ENCODE measurements at regions not wholly inside any gene's neighbourhood (a gene's known extent, or its start where the extent isn't known, plus 50 kb on each side); places are given as distances from the start of the nearest gene placed in this dataset.

DNA sequence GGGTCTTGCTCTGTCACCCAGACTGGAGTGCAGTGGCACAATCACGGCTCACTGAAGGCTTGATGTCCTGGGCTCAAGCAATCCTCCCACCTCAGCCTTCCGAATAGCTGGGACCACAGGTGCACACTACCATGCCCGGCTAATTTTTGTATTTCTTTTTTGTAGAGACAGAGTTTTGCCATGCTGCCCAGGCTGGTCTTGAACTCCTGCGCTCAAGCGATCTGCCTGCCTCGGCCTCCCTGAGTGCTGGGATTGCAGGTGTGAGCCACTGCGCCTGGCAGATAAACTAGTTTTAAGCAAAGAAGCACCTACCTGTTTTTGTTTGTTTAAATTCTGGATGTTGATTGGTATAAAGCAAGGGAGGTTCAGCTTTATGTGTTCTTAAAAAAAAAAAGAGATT is 170.6 kb upstream of the GOLIM4 start:
- H3K79me2 ChIP-seq (ENCODE audit: insufficient read depth, low read length) = no peaks in the 10 kb centered on the region
- no peaks in the 10 kb centered on the region for H3K4me1 ChIP-seq (ENCODE audit: insufficient read depth, low read length, severe bottlenecking)
- no peaks in the 10 kb centered on the region for H3K9me3 ChIP-seq (ENCODE audit: low read length)
- H3K36me3 ChIP-seq (ENCODE audit: insufficient read depth, low read length) = no peaks in the 10 kb centered on the region
- H3K4me2 ChIP-seq (ENCODE audit: low read length) = no peak overlapping the region
- no peaks in the 10 kb centered on the region for H3K27me3 ChIP-seq (ENCODE audit: insufficient read depth, low read length)
- H2AFZ ChIP-seq (ENCODE audit: low read length) = no peak overlapping the region
- no peaks in the 10 kb centered on the region for H3F3A ChIP-seq (ENCODE audit: insufficient read depth, low read length)
- TF ChIP-seq, protein P1, sequence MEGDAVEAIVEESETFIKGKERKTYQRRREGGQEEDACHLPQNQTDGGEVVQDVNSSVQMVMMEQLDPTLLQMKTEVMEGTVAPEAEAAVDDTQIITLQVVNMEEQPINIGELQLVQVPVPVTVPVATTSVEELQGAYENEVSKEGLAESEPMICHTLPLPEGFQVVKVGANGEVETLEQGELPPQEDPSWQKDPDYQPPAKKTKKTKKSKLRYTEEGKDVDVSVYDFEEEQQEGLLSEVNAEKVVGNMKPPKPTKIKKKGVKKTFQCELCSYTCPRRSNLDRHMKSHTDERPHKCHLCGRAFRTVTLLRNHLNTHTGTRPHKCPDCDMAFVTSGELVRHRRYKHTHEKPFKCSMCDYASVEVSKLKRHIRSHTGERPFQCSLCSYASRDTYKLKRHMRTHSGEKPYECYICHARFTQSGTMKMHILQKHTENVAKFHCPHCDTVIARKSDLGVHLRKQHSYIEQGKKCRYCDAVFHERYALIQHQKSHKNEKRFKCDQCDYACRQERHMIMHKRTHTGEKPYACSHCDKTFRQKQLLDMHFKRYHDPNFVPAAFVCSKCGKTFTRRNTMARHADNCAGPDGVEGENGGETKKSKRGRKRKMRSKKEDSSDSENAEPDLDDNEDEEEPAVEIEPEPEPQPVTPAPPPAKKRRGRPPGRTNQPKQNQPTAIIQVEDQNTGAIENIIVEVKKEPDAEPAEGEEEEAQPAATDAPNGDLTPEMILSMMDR (IDR thresholded peaks at IDR 0.05; ENCODE audit: low read length) = no peak
- no peak overlapping the region for H3K27ac ChIP-seq (ENCODE audit: low read depth, low read length, poor library complexity, severe bottlenecking)
- no peaks in the 10 kb centered on the region for H4K20me1 ChIP-seq (ENCODE audit: insufficient read depth, low read length)
- no peaks in the 10 kb centered on the region for H3K9me2 ChIP-seq (ENCODE audit: low read depth, low read length)
- H3K4me3 ChIP-seq (ENCODE audit: low read depth, low read length, poor library complexity, severe bottlenecking) = no peak overlapping the region
- no peak overlapping the region for H3K9ac ChIP-seq (ENCODE audit: low read length)

DNA sequence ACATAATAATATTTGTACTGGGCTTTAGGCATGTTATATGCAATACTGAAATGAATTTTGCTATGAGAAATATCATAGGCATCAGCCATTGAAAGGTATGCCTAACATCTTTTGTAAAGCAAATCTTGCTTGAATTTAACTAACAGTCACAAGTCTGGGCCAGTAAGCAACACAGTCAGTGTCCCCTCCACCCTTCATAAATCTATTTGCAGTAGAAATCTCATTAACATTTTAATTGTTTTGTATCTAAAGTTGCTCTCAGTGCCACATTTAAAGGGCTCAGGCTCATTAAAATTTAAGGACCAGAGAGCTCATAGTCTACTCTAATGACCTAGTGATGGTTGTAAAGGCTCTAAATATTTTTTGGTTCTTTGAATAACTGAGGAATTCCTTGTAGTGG is 167.2 kb upstream of the GOLIM4 start:
- Histone ChIP-seq H3K4me2 (ENCODE audit: low read length) (no peak overlapping the region), H3K4me3 (ENCODE audit: low read depth, low read length, poor library complexity, severe bottlenecking) (no peak overlapping the region), H3K27ac (ENCODE audit: low read depth, low read length, poor library complexity, severe bottlenecking) (no peak overlapping the region), H2AFZ (ENCODE audit: low read length) (no peak overlapping the region), H3K9me3 (ENCODE audit: low read length) (no peaks in the 10 kb centered on the region), H3K4me1 (ENCODE audit: insufficient read depth, low read length, severe bottlenecking) (no peaks in the 10 kb centered on the region), H3K9me2 (ENCODE audit: low read depth, low read length) (no peaks in the 10 kb centered on the region), H3K27me3 (ENCODE audit: insufficient read depth, low read length) (no peaks in the 10 kb centered on the region), H3K79me2 (ENCODE audit: insufficient read depth, low read length) (no peaks in the 10 kb centered on the region), H3F3A (ENCODE audit: insufficient read depth, low read length) (no peaks in the 10 kb centered on the region), H3K36me3 (ENCODE audit: insufficient read depth, low read length) (no peaks in the 10 kb centered on the region), H4K20me1 (ENCODE audit: insufficient read depth, low read length) (no peaks in the 10 kb centered on the region), H3K9ac (ENCODE audit: low read length) (no peak overlapping the region)
- TF ChIP-seq, protein P1 (IDR thresholded peaks at IDR 0.05; ENCODE audit: low read length) = no peak
- no peak for TF ChIP-seq EZH2 (IDR thresholded peaks at IDR 0.05; ENCODE audit: borderline replicate concordance, low read length)

DNA sequence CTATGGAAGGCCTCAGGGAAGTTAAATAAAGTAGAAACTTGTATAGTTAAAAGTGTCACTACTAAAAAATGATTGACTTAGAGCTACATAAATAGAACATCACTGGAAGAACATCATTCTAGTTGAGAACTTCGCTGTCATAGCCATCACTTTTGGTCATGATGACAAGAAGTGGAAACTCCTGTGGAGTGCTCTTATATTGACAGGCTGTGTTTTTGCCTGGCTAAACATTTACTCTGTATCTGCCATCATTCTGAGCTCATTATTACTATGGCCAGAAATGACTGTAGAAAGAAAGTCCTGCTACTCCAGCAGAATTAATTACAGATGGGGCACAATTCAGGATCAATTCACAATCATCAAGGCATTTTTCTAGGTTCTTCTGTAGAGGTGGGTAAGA is 165.1 kb upstream of the GOLIM4 start:
- H3K27ac ChIP-seq (ENCODE audit: low read depth, low read length, poor library complexity, severe bottlenecking) = no peak overlapping the region
- H3K9me3 ChIP-seq (ENCODE audit: low read length) = 0 out of 2 replicates have a peak, but pooled peaks cover 4% of the 10 kb centered on the region
- H3K9ac ChIP-seq (ENCODE audit: low read length) = no peak overlapping the region
- H3F3A ChIP-seq (ENCODE audit: insufficient read depth, low read length) = no peaks in the 10 kb centered on the region
- TF ChIP-seq, protein P1 (IDR thresholded peaks at IDR 0.05; ENCODE audit: low read length) = no peak
- TF ChIP-seq EZH2 (IDR thresholded peaks at IDR 0.05; ENCODE audit: borderline replicate concordance, low read length) = no peak
- H2AFZ ChIP-seq (ENCODE audit: low read length) = no peak overlapping the region
- no peak overlapping the region for H3K4me2 ChIP-seq (ENCODE audit: low read length)
- H3K4me3 ChIP-seq (ENCODE audit: low read depth, low read length, poor library complexity, severe bottlenecking) = no peak overlapping the region
- no peaks in the 10 kb centered on the region for H4K20me1 ChIP-seq (ENCODE audit: insufficient read depth, low read length)
- H3K79me2 ChIP-seq (ENCODE audit: insufficient read depth, low read length) = no peaks in the 10 kb centered on the region
- no peaks in the 10 kb centered on the region for H3K27me3 ChIP-seq (ENCODE audit: insufficient read depth, low read length)
- no peaks in the 10 kb centered on the region for H3K36me3 ChIP-seq (ENCODE audit: insufficient read depth, low read length)
- H3K4me1 ChIP-seq (ENCODE audit: insufficient read depth, low read length, severe bottlenecking) = no peaks in the 10 kb centered on the region
- no peaks in the 10 kb centered on the region for H3K9me2 ChIP-seq (ENCODE audit: low read depth, low read length)
